ENCODE measurements at regions not wholly inside any gene's neighbourhood (a gene's known extent, or its start where the extent isn't known, plus 50 kb on each side); places are given as distances from the start of the nearest gene placed in this dataset.

GRCh38 chr4:121256887-121257466 is 92.9 kb upstream of the TNIP3 start:
- TF ChIP-seq, protein P1, sequence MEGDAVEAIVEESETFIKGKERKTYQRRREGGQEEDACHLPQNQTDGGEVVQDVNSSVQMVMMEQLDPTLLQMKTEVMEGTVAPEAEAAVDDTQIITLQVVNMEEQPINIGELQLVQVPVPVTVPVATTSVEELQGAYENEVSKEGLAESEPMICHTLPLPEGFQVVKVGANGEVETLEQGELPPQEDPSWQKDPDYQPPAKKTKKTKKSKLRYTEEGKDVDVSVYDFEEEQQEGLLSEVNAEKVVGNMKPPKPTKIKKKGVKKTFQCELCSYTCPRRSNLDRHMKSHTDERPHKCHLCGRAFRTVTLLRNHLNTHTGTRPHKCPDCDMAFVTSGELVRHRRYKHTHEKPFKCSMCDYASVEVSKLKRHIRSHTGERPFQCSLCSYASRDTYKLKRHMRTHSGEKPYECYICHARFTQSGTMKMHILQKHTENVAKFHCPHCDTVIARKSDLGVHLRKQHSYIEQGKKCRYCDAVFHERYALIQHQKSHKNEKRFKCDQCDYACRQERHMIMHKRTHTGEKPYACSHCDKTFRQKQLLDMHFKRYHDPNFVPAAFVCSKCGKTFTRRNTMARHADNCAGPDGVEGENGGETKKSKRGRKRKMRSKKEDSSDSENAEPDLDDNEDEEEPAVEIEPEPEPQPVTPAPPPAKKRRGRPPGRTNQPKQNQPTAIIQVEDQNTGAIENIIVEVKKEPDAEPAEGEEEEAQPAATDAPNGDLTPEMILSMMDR (IDR thresholded peaks at IDR 0.05) = no peak
- no peak for TF ChIP-seq ZFX (IDR thresholded peaks at IDR 0.05; ENCODE audit: borderline replicate concordance)
